HepG2 (cell line): ENCODE measurements at regions not wholly inside any gene's neighbourhood (a gene's known extent, or its start where the extent isn't known, plus 50 kb on each side); places are given as distances from the start of the nearest gene placed in this dataset.

ENCODE experiments used
- HOXA7 ChIP-seq: sonication (generic); formaldehyde crosslinking; IDR thresholded peaks from 2 replicates; pipeline ENCODE4 v1.8.1; 2022; ENCODE audit warnings: mild to moderate bottlenecking, missing genetic modification reagents, moderate library complexity
- JUND ChIP-seq: sonication (generic); formaldehyde crosslinking; IDR thresholded peaks from 2 replicates; pipeline ENCODE4 v1.8.0; 2022; ENCODE audit warnings: mild to moderate bottlenecking, missing genetic modification reagents
- MAF1 ChIP-seq: sonication (generic); formaldehyde crosslinking; IDR thresholded peaks from 2 replicates; pipeline ENCODE4 v1.5.0; 2020; ENCODE audit warnings: missing genetic modification reagents, borderline replicate concordance
- NPAS2 ChIP-seq: sonication (generic); formaldehyde crosslinking; IDR thresholded peaks from 2 replicates; pipeline ENCODE4 v1.8.0; 2022; ENCODE audit warnings: mild to moderate bottlenecking, missing genetic modification reagents, borderline replicate concordance
- RELA ChIP-seq: sonication (generic); formaldehyde crosslinking; IDR thresholded peaks from 2 replicates; pipeline ENCODE4 v1.4.0; 2020; ENCODE audit warnings: missing genetic modification reagents
- ZNF383 ChIP-seq: sonication (generic); formaldehyde crosslinking; IDR thresholded peaks from 2 replicates; pipeline ENCODE4 v1.4.0; 2020; ENCODE audit warnings: missing genetic modification reagents, mild to moderate bottlenecking, borderline replicate concordance
- TF ChIP-seq, protein P1 (sequence below): sonication (generic); formaldehyde crosslinking; IDR thresholded peaks from 2 replicates; pipeline ENCODE4 v1.5.0; 2020; ENCODE audit warnings: mild to moderate bottlenecking, missing genetic modification reagents, borderline replicate concordance

- TF ChIP-seq ZNF383 (CRISPR knock-in tag) (no peak), MAF1 (CRISPR knock-in tag) (no peak), JUND (CRISPR knock-in tag) (no peak), HOXA7 (CRISPR knock-in tag) (no peak), NPAS2 (CRISPR knock-in tag) (no peak), RELA (CRISPR knock-in tag) (no peak)
- TF ChIP-seq, protein P1, sequence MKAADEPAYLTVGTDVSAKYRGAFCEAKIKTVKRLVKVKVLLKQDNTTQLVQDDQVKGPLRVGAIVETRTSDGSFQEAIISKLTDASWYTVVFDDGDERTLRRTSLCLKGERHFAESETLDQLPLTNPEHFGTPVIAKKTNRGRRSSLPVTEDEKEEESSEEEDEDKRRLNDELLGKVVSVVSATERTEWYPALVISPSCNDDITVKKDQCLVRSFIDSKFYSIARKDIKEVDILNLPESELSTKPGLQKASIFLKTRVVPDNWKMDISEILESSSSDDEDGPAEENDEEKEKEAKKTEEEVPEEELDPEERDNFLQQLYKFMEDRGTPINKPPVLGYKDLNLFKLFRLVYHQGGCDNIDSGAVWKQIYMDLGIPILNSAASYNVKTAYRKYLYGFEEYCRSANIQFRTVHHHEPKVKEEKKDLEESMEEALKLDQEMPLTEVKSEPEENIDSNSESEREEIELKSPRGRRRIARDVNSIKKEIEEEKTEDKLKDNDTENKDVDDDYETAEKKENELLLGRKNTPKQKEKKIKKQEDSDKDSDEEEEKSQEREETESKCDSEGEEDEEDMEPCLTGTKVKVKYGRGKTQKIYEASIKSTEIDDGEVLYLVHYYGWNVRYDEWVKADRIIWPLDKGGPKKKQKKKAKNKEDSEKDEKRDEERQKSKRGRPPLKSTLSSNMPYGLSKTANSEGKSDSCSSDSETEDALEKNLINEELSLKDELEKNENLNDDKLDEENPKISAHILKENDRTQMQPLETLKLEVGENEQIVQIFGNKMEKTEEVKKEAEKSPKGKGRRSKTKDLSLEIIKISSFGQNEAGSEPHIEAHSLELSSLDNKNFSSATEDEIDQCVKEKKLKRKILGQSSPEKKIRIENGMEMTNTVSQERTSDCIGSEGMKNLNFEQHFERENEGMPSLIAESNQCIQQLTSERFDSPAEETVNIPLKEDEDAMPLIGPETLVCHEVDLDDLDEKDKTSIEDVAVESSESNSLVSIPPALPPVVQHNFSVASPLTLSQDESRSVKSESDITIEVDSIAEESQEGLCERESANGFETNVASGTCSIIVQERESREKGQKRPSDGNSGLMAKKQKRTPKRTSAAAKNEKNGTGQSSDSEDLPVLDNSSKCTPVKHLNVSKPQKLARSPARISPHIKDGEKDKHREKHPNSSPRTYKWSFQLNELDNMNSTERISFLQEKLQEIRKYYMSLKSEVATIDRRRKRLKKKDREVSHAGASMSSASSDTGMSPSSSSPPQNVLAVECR, result no peak
Measured at GRCh38 chr18:46360102-46360699, 256.0 kb downstream of the HAUS1 start.
